Spleen (tissue), 7 donors: ENCODE measurements at regions not wholly inside any gene's neighbourhood (a gene's known extent, or its start where the extent isn't known, plus 50 kb on each side); places are given as distances from the start of the nearest gene placed in this dataset.

Source experiments
- POLR2AphosphoS5 ChIP-seq, 3 donors: sonication (generic); formaldehyde crosslinking; IDR thresholded peaks; one replicate each; pipeline ENCODE4 v1.5.1; 2017; ENCODE audit warnings: antibody characterized with exemption in 3 of 3
- TF ChIP-seq, protein P1 (sequence below), 11 experiments: fragments of 200-600 bp in 7 of 11; fragments of 450-650 bp in 4 of 11; sonication (generic) in 4 of 11; IDR thresholded peaks in 8 of 11; conservative IDR thresholded peaks in 3 of 11; 1 replicate in 7 of 11; 2 replicates in 4 of 11; pipeline versions ENCODE4 v1.4.0 to v1.8.0; 2016 to 2021; ENCODE audit warnings: antibody characterized with exemption in 11 of 11, inconsistent platforms in 4 of 11, mild to moderate bottlenecking in 1 of 11
- donor health status: DM: no; HTN: no; CAD: no; lungs with moderate emphysema.
- donor health status: DM: no; HTN: no; CAD: no.
- donor health status: DM: no; HTN: no; CAD: no.

- TF ChIP-seq POLR2AphosphoS5 (IDR thresholded peaks at IDR 0.05): no peak
- TF ChIP-seq, protein P1, sequence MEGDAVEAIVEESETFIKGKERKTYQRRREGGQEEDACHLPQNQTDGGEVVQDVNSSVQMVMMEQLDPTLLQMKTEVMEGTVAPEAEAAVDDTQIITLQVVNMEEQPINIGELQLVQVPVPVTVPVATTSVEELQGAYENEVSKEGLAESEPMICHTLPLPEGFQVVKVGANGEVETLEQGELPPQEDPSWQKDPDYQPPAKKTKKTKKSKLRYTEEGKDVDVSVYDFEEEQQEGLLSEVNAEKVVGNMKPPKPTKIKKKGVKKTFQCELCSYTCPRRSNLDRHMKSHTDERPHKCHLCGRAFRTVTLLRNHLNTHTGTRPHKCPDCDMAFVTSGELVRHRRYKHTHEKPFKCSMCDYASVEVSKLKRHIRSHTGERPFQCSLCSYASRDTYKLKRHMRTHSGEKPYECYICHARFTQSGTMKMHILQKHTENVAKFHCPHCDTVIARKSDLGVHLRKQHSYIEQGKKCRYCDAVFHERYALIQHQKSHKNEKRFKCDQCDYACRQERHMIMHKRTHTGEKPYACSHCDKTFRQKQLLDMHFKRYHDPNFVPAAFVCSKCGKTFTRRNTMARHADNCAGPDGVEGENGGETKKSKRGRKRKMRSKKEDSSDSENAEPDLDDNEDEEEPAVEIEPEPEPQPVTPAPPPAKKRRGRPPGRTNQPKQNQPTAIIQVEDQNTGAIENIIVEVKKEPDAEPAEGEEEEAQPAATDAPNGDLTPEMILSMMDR (IDR thresholded peaks at IDR 0.05 in 8 of 11, conservative IDR thresholded peaks at IDR 0.05 in 3 of 11): no peak
Measured at GRCh38 chr6:85134172-85134571, 315.7 kb upstream of the NT5E start.
